Caco-2 (cell line): ENCODE measurements at regions not wholly inside any gene's neighbourhood (a gene's known extent, or its start where the extent isn't known, plus 50 kb on each side); places are given as distances from the start of the nearest gene placed in this dataset.
A peak's percentile ranks its signal among the peaks of the same experiment; 100 is the strongest.

Experiments used
- BruUV-seq: library from RNA; stranded (reverse); fragments of 400-500 nt; replicated peaks from 2 replicates; lab custom pipeline; 2021; lab: Mats Ljungman, UMichigan
- CTCF ChIA-PET: fragments of 300-600 bp; sonication (Branson Sonifier 250); formaldehyde crosslinking; loops from one replicate; lab custom pipeline; 2022; ENCODE audit warnings: antibody characterized with exemption; lab: Charles Lee
- POLR2A ChIA-PET: fragments of 300-600 bp; sonication (Branson Sonifier 250); formaldehyde crosslinking; loops from one replicate; lab custom pipeline; 2022; ENCODE audit warnings: antibody characterized with exemption; lab: Charles Lee
- DNase-seq, 2 experiments: peaks; one replicate each; pipeline versions ENCODE4 v3.0.0 to v3.0.0-alpha.2; 2020 to 2022
- H3K27me3 ChIP-seq: replicated peaks from 2 replicates; pipeline ENCODE4 v1.6.0; 2011; ENCODE audit warnings: low read length; ENCODE audit not compliant: control insufficient read depth, insufficient read depth
- H3K36me3 ChIP-seq: 2 replicates; pipeline ENCODE4 v1.5.1; 2011; ENCODE audit warnings: low read length; ENCODE audit not compliant: control insufficient read depth, insufficient read depth
- H3K4me1 ChIP-seq: fragments of 250-450 bp; sonication (Bioruptor Pico); 2 replicates; pipeline ENCODE4 v1.5.1; 2020; ENCODE audit warnings: mild to moderate bottlenecking
- H3K4me3 ChIP-seq: 2 replicates; pipeline ENCODE4 v1.5.1; 2011; ENCODE audit warnings: low read depth, mild to moderate bottlenecking, control low read depth, low read length
- H3K9me3 ChIP-seq: fragments of 250-450 bp; sonication (Bioruptor Pico); 2 replicates; pipeline ENCODE4 v1.5.1; 2020; ENCODE audit warnings: mild to moderate bottlenecking, moderate library complexity
- H3K27ac Mint-ChIP-seq: one replicate; pipeline ENCODE4 v1.8.0; 2022; ENCODE audit warnings: mixed read lengths; ENCODE audit not compliant: unreplicated experiment
- H3K27me3 Mint-ChIP-seq: one replicate; pipeline ENCODE4 v1.8.0; 2022; ENCODE audit warnings: mixed read lengths; ENCODE audit not compliant: insufficient read depth, unreplicated experiment
- H3K36me3 Mint-ChIP-seq: one replicate; pipeline ENCODE4 v1.8.0; 2022; ENCODE audit warnings: mild to moderate bottlenecking, mixed read lengths; ENCODE audit not compliant: insufficient read depth, unreplicated experiment
- H3K4me1 Mint-ChIP-seq: one replicate; pipeline ENCODE4 v1.8.0; 2022; ENCODE audit warnings: low read depth, mixed read lengths; ENCODE audit not compliant: unreplicated experiment
- H3K4me3 Mint-ChIP-seq: one replicate; pipeline ENCODE4 v1.8.0; 2022; ENCODE audit warnings: mild to moderate bottlenecking, moderate library complexity, mixed read lengths; ENCODE audit not compliant: unreplicated experiment
- H3K9me3 Mint-ChIP-seq: one replicate; pipeline ENCODE4 v1.8.0; 2022; ENCODE audit warnings: mixed read lengths; ENCODE audit not compliant: unreplicated experiment
- CTCF ChIP-seq, 2 experiments: fragments of 200-600 bp in 1 of 2; IDR thresholded peaks; 1 replicate in 1 of 2; 2 replicates in 1 of 2; pipeline versions ENCODE4 v1.5.1 to v1.8.0; 2011 to 2022; ENCODE audit warnings: antibody characterized with exemption in 1 of 2, control low read depth in 1 of 2, inconsistent platforms in 1 of 2, low read depth in 1 of 2, low read length in 1 of 2, mild to moderate bottlenecking in 1 of 2, moderate library complexity in 1 of 2; ENCODE audit not compliant: insufficient read depth in 1 of 2, severe bottlenecking in 1 of 2, unreplicated experiment in 1 of 2
- intact Hi-C: fragments of 100-400 bp; cut with micrococcal nuclease; formaldehyde crosslinking; loops from one replicate; pipeline ENCODE4 v1.10.0; 2022; ENCODE audit not compliant: unreplicated experiment

GRCh38 chr22:48883211-48883960 is 944.3 kb downstream of the BRD1 start:
- H3K27me3 Mint-ChIP-seq = no peaks in the 10 kb centered on the region
- H3K36me3 ChIP-seq = no peaks in the 10 kb centered on the region

DNA sequence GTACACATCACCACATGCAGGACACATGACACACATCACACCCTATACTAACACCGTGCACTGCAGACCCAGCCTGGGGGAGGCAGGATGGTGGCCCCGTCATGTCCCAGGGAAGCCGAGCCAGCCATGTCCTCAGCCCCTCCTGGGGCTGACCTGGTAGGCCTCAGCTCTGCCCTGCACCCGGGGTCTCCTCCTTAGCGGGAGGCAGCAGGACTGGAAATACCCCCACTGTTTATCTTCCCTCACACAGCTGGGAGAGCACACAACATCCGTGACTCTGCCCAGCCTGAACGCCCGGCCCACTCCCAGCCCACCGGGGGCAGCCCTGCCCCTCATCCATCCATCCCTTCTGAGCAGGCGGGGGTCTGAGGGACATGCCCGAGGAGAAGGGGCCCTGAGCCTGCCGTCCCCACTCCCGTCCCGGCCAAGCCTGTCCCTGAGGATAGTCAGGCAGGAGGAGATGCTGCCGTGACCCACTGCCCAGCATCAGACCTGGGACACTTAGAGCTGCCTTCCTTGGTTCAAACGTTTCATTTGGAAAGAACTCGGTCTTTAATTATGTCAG is 945.0 kb downstream of the BRD1 start:
- Mint-ChIP-seq H3K27me3 (no peaks in the 10 kb centered on the region), H3K4me3 (no peak overlapping the region), H3K4me1 (no peaks in the 10 kb centered on the region), H3K9me3 (no peaks in the 10 kb centered on the region), H3K27ac (no peak overlapping the region), H3K36me3 (no peaks in the 10 kb centered on the region)
- Histone ChIP-seq H3K4me1 (no peaks in the 10 kb centered on the region), H3K4me3 (no peak overlapping the region), H3K9me3 (no peaks in the 10 kb centered on the region), H3K27me3 (no peaks in the 10 kb centered on the region), H3K36me3 (no peaks in the 10 kb centered on the region)
- no peak for TF ChIP-seq CTCF (IDR thresholded peaks at IDR 0.05; ENCODE audit: insufficient read depth in 1 of 2, low read depth in 1 of 2, low read length in 1 of 2, severe bottlenecking in 1 of 2, unreplicated experiment in 1 of 2)
- ChIA-PET POLR2A (no interaction called here), CTCF (no interaction called here)
- intact Hi-C loops = no loop called here
- no TSS peak for BruUV-seq
- peak in 1 of 2 experiments; percentile 14 for DNase-seq

More at GRCh38 chr22:48883211-48883960, 944.3 kb downstream of the BRD1 start:
- Histone ChIP-seq H3K4me1 (no peaks in the 10 kb centered on the region), H3K27me3 (no peaks in the 10 kb centered on the region), H3K9me3 (no peaks in the 10 kb centered on the region), H3K4me3 (no peak overlapping the region)
- no peak overlapping the region for H3K27ac Mint-ChIP-seq
- no TSS peak for BruUV-seq
- CTCF ChIA-PET = no interaction called here
- intact Hi-C loops = no loop called here
- H3K4me1 Mint-ChIP-seq = no peaks in the 10 kb centered on the region
- no peaks in the 10 kb centered on the region for H3K9me3 Mint-ChIP-seq
- H3K4me3 Mint-ChIP-seq = no peak overlapping the region
- POLR2A ChIA-PET = no interaction called here
- no peak for TF ChIP-seq CTCF (IDR thresholded peaks at IDR 0.05; ENCODE audit: insufficient read depth in 1 of 2, low read depth in 1 of 2, low read length in 1 of 2, severe bottlenecking in 1 of 2, unreplicated experiment in 1 of 2)
- DNase-seq = peak in 1 of 2 experiments; percentile 19
- H3K36me3 Mint-ChIP-seq = no peaks in the 10 kb centered on the region

DNA sequence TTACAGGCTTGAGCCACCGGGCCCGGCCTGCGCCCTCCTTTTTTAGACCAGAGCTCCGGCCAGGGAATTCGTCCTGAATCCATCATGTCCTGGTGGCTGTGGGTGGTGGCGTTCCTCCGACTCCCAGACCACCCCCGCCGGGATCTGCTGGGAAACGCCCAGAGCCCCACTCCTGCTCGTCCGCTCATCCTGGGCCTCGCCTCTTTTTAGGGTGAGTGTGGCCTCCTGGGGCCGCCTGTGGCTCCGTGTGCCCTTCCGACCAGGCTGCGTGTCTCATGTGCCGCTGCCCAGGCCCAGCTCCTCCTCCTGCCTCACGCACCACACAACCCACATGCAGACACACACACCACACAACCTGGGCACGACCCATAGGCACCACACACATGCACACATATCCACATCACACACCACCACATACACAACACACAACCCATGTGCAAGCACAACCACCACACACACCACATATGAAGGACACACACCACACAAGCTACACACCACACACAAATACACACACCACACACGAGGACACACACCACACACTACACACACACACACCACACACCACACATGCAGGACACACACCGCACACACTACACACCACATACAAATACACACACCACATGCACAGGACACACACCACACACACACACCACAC is 946.2 kb downstream of the BRD1 start:
- intact Hi-C loops = no loop called here
- no peaks in the 10 kb centered on the region for H3K4me1 Mint-ChIP-seq
- H3K27ac Mint-ChIP-seq = no peak overlapping the region
- Histone ChIP-seq H3K9me3 (no peaks in the 10 kb centered on the region), H3K36me3 (no peaks in the 10 kb centered on the region), H3K4me1 (no peaks in the 10 kb centered on the region), H3K4me3 (no peak overlapping the region), H3K27me3 (no peaks in the 10 kb centered on the region)
- peak in 1 of 2 experiments; percentile 18 for DNase-seq
- BruUV-seq = no TSS peak
- ChIA-PET POLR2A (no interaction called here), CTCF (no interaction called here)
- H3K36me3 Mint-ChIP-seq = no peaks in the 10 kb centered on the region
- H3K27me3 Mint-ChIP-seq = peaks cover 4% of the 10 kb centered on the region
- H3K4me3 Mint-ChIP-seq = no peak overlapping the region
- no peak for TF ChIP-seq CTCF (IDR thresholded peaks at IDR 0.05; ENCODE audit: insufficient read depth in 1 of 2, low read depth in 1 of 2, low read length in 1 of 2, severe bottlenecking in 1 of 2, unreplicated experiment in 1 of 2)
- no peaks in the 10 kb centered on the region for H3K9me3 Mint-ChIP-seq
